GM12878 (cell line): ENCODE measurements at regions not wholly inside any gene's neighbourhood (a gene's known extent, or its start where the extent isn't known, plus 50 kb on each side); places are given as distances from the start of the nearest gene placed in this dataset.
A peak's percentile ranks its signal among the peaks of the same experiment; 100 is the strongest.

Source experiments
- ATF2 ChIP-seq: IDR thresholded peaks from 2 replicates; pipeline ENCODE4 v1.6.1; 2012; ENCODE audit warnings: low read length, inconsistent platforms
- CHD1 ChIP-seq: IDR thresholded peaks from 2 replicates; pipeline ENCODE4 v1.6.1; 2012; ENCODE audit warnings: low read depth, low read length, improper control_type of control experiment
- ELK1 ChIP-seq: IDR thresholded peaks from 2 replicates; pipeline ENCODE4 v1.6.1; 2012; ENCODE audit warnings: low read depth, low read length, improper control_type of control experiment
- POLR2AphosphoS2 ChIP-seq: IDR thresholded peaks from 2 replicates; pipeline ENCODE4 v1.6.1; 2011; ENCODE audit warnings: low read depth, mild to moderate bottlenecking, low read length, improper control_type of control experiment, moderate library complexity
- RCOR1 ChIP-seq: conservative IDR thresholded peaks from 2 replicates; pipeline ENCODE4 v1.6.1; 2012; ENCODE audit warnings: low read depth, low read length, improper control_type of control experiment
- REST ChIP-seq: IDR thresholded peaks from 2 replicates; pipeline ENCODE4 v1.6.1; 2012; ENCODE audit warnings: mild to moderate bottlenecking, low read depth, low read length
- STAT3 ChIP-seq: IDR thresholded peaks from 2 replicates; pipeline ENCODE4 v1.6.1; 2011; ENCODE audit warnings: low read depth, low read length, improper control_type of control experiment
- ZBTB4 ChIP-seq: fragments of 450-650 bp; formaldehyde crosslinking; IDR thresholded peaks from 2 replicates; pipeline ENCODE4 v1.4.0; 2022; ENCODE audit warnings: mild to moderate bottlenecking, moderate library complexity
- ZNF592 ChIP-seq: fragments of 450-650 bp; IDR thresholded peaks from 2 replicates; pipeline ENCODE4 v1.6.1; 2017; ENCODE audit warnings: mild to moderate bottlenecking, moderate library complexity
- ZNF687 ChIP-seq: fragments of 450-650 bp; IDR thresholded peaks from 2 replicates; pipeline ENCODE4 v1.6.1; 2017; ENCODE audit warnings: mild to moderate bottlenecking, moderate library complexity

- TF ChIP-seq ZBTB4 (CRISPR knock-in tag) = no peak
- no peak for TF ChIP-seq ZNF592
- TF ChIP-seq STAT3 = no peak; the same call in 1 of the 2 replicates
- no peak for TF ChIP-seq ZNF687
- no peak for TF ChIP-seq REST
- TF ChIP-seq CHD1 = no peak
- TF ChIP-seq ELK1 = no peak
- 0 out of 2 replicates have a peak, but pooled peaks have one; percentile 25 for TF ChIP-seq RCOR1
- TF ChIP-seq POLR2AphosphoS2 = no peak
- TF ChIP-seq ATF2 = no peak
Measured at GRCh38 chr10:83680470-83680891, 458.8 kb upstream of the GHITM start (continued).
